GM12865 (cell line): ENCODE measurements at regions not wholly inside any gene's neighbourhood (a gene's known extent, or its start where the extent isn't known, plus 50 kb on each side); places are given as distances from the start of the nearest gene placed in this dataset.
"Not testable (repeated sequence)": the region's sequence is repeated elsewhere in the genome, so short reads cannot be mapped to it uniquely, and the experiment has no call there.

Source experiments
- DNase-seq: peaks from one replicate; pipeline ENCODE4 v3.0.0; 2010; ENCODE audit warnings: low read depth
- H3K4me3 ChIP-seq: 2 replicates; pipeline ENCODE4 v1.5.1; 2011; ENCODE audit warnings: mild to moderate bottlenecking, low read depth, low read length, control low read depth
- TF ChIP-seq, protein P1 (sequence below): IDR thresholded peaks from 2 replicates; pipeline ENCODE4 v1.5.1; 2011; ENCODE audit warnings: low read length, control low read depth, low read depth, inconsistent platforms; ENCODE audit not compliant: insufficient read depth; ENCODE audit errors: missing control alignments

DNA sequence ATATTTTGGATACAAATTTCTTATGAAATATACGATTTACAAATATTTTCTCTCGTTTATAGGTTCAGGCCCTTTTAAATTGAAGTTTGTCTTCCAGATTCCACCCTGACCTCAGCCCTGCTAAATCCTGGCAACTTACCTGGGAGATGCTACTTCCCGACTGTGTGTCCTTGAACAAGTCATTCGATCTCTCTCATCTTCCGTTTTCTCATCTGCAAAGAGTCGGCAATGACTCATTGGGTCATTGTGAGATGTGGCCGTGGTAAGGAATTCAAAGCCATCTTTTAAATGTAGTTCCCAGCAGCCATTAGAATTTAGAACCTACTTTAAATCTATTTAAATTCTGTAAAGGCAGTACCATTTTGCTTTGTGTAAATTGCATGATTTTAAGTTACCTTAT lies 72.5 kb downstream of the LHX2 start:
- TF ChIP-seq, protein P1, sequence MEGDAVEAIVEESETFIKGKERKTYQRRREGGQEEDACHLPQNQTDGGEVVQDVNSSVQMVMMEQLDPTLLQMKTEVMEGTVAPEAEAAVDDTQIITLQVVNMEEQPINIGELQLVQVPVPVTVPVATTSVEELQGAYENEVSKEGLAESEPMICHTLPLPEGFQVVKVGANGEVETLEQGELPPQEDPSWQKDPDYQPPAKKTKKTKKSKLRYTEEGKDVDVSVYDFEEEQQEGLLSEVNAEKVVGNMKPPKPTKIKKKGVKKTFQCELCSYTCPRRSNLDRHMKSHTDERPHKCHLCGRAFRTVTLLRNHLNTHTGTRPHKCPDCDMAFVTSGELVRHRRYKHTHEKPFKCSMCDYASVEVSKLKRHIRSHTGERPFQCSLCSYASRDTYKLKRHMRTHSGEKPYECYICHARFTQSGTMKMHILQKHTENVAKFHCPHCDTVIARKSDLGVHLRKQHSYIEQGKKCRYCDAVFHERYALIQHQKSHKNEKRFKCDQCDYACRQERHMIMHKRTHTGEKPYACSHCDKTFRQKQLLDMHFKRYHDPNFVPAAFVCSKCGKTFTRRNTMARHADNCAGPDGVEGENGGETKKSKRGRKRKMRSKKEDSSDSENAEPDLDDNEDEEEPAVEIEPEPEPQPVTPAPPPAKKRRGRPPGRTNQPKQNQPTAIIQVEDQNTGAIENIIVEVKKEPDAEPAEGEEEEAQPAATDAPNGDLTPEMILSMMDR: no peak
- no peak for DNase-seq
- no peak overlapping the region for H3K4me3 ChIP-seq

DNA sequence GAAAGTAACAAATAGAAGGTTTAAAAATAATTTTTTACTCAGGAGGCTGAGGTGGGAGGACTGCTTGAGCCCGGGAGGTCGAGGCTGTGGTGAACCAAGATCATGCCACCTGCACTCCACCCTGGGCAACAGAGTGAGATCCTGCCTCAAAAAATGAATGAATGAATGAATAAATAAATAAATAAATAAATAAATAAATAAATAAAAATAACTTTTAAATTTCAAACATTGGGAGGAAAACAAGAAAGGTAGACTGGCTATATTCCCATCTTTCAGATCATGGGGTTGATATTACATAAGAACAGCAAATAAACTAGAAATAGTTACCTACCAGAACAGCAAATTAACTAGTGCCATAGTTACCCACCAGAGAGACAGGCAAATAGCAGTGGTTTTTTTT lies 75.7 kb downstream of the LHX2 start:
- DNase-seq: no peak
- TF ChIP-seq, protein P1: no peak
- no peak overlapping the region for H3K4me3 ChIP-seq

DNA sequence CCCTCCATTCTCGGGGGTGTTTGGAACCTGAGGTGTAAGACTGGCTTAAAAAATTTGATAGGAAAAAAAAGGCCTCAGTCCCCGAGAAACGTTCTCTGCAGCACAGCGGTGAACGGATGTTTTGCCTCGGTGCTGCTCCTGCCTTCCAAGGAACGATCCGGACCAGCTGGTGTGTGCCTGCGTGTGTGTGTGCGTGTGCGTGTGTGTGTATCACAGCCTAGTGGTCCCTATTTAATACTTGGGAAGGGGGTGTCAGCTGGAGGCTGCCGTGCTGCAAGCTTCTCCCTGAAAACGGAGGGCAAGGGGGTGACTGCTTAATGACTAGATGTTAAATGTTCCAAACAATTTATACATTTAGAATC lies 76.9 kb downstream of the LHX2 start:
- no peak for DNase-seq
- TF ChIP-seq, protein P1: no peak
- no peak overlapping the region for H3K4me3 ChIP-seq

DNA sequence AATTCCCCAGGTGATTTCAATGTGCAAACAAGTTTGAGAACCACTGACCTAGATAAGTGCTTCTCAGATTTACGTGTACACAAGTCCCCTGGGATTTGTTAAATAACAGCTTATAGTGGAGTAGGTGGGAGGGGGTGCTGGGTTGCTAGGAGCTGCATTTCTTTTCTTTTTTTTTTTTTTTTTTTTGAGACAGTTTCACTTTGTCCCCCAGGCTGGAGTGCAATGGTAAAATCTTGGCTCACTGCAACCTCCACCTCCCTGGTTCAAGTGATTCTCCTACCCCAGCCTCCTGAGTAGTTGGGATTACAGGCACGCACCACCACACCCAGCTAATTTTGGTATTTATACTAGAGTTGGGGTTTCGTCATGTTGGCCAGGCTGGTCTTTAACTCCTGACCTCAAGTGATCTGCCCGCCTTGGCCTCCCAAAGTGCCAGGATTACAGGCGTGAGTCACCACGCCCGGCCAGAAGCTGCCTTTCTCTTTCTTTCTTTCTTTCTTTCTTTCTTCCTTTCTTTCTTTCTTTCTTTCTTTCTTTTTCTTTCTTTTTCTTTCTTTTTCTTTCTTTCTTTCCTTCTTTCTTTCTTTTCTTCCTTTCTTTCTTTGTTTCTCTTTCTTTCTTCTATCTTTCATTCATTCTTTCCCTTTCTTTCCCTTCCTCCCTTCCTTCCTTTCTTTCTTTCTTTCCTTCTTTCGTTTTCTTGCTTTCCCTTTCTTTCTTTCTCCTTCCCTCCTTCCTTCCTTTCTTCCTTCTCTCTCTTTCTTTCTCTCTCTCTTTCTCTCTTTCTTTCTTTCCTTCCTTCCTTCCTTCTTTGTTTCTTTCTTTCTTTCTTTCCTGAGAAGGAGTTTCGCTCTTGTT lies 78.3 kb downstream of the LHX2 start:
- peak; percentile 92 for DNase-seq
- H3K4me3 ChIP-seq: not testable (repeated sequence)

DNA sequence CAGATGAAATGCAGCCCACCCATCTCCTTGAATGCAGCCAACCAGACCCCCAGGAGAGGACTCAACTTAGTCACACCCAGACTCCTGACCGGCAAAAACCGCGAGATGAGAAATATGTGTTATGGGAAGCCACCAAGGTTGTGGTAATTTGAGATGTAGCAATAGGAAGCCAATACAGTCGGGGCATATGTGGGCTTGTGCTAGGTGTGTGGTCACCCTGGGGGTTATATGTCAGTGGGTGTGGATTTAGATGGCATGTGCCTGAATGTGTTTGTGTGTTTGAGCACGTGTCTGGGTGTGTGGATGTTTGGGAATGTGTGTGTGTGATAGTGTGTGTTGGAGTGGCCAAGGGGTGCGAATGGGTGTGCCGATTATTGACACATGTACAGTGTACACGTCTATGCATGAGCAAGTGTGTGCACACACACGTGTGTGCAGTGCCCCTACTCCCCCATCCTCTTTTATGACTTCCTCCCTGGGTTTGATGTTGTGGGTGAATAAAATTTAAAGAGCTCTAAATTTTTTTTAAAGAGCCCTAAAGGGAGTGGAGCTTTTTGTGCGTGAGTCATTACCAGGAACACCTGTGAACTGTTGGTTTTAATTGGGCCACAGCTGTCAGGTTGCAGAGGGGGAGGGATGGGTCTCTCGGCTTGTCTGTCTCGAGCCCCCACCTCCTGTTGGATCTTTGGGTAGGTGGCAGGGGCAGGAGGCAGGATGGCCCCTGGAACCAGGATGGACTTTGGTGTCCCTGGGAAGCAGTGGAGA lies 86.8 kb downstream of the LHX2 start:
- H3K4me3 ChIP-seq: no peak overlapping the region
- no peak for DNase-seq
- TF ChIP-seq, protein P1: no peak

DNA sequence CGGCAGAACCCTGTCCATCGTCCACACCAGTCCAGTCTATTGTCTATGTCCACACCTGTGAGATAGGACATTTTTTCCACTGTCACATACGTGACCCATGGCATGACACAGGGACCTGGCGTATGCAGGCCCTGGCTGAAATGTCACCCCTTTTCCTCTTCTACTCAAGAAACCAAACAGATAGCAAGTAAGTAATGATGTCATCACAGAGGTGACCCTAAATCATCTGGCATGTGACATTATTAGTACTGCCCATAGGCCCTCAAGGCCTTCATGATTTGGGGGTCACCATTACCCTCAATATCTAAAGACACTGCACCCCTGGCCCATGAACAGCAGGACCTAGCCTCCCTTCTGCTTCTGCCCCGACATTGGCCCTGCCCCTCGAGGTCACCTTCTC lies 88.3 kb downstream of the LHX2 start:
- no peak overlapping the region for H3K4me3 ChIP-seq
- TF ChIP-seq, protein P1: no peak
- DNase-seq: no peak

DNA sequence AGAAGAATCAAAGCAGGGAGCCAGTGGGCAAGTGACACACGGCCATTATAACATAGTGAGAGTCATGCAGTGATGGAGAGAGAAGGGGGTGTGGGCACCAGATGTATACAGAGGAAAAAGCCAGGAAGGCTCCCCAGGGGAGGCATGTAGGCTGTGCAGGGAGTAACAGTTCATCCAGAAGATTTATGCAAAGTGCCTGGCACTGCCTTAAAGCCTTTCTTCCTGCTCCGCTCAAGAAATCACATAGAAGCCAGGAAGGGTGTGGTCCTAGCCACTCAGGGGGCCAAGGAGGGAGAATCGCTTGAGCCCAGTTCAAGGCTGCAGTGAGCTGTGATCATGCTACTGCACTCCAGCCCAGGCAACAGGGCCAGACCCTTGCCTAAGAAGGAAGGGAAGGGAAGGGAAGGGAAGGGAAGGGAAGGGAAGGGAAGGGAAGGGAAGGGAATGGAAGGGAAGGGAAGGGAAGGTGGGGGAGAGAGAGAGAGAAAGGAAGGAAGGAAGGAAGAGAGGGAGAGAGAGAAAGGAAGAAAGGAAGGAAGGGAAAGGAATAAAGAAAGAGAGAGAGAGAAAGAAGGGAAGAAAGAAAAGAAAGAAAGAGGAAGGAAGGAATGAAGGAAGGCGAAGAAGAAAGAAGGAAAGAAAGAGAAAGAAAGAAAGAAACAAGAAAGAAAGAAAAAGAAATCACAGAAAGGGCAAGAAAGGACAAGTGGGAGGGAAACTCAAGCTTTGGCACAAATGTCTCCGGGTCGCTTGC lies 89.8 kb downstream of the LHX2 start:
- TF ChIP-seq, protein P1: no peak
- no peak overlapping the region for H3K4me3 ChIP-seq
- DNase-seq: no peak
